Jurkat, Clone E6-1 (cell line): ENCODE measurements at regions not wholly inside any gene's neighbourhood (a gene's known extent, or its start where the extent isn't known, plus 50 kb on each side); places are given as distances from the start of the nearest gene placed in this dataset.

ENCODE experiments used
- DNase-seq: peaks from one replicate; pipeline ENCODE4 v3.0.0-alpha.2; 2011; ENCODE audit warnings: low read depth, low spot score
- H3K4me3 ChIP-seq: 2 replicates; pipeline ENCODE4 v1.5.1; 2011; ENCODE audit warnings: mild to moderate bottlenecking, low read length, control low read depth, moderate library complexity

GRCh38 chrX:22389556-22390179 lies 117.0 kb downstream of the CBLL2 start:
- H3K4me3 ChIP-seq: no peak overlapping the region
- no peak for DNase-seq

- H3K4me3 ChIP-seq: no peak overlapping the region
- no peak for DNase-seq
Observed at GRCh38 chrX:22392133-22392948, 119.6 kb downstream of the CBLL2 start.

- no peak overlapping the region for H3K4me3 ChIP-seq
- DNase-seq: no peak
Observed at GRCh38 chrX:22395372-22395771, 122.7 kb downstream of the CBLL2 start.

GRCh38 chrX:22396408-22396807 lies 123.7 kb downstream of the CBLL2 start:
- no peak overlapping the region for H3K4me3 ChIP-seq
- no peak for DNase-seq

- DNase-seq: no peak
- H3K4me3 ChIP-seq: no peak overlapping the region
Observed at GRCh38 chrX:22397566-22397965, 124.9 kb downstream of the CBLL2 start.

- no peak for DNase-seq
- no peak overlapping the region for H3K4me3 ChIP-seq
Observed at GRCh38 chrX:22399437-22400192, 126.9 kb downstream of the CBLL2 start.

GRCh38 chrX:22404297-22404696 lies 131.6 kb downstream of the CBLL2 start:
- no peak for DNase-seq
- H3K4me3 ChIP-seq: no peak overlapping the region

GRCh38 chrX:22406201-22406737 lies 133.6 kb downstream of the CBLL2 start:
- H3K4me3 ChIP-seq: no peak overlapping the region
- no peak for DNase-seq

- no peak for DNase-seq
- H3K4me3 ChIP-seq: no peak overlapping the region
Observed at GRCh38 chrX:22409418-22409817, 136.7 kb downstream of the CBLL2 start.

- DNase-seq: no peak
- no peak overlapping the region for H3K4me3 ChIP-seq
Observed at GRCh38 chrX:22424122-22424915, 151.6 kb downstream of the CBLL2 start.

- H3K4me3 ChIP-seq: no peak overlapping the region
- no peak for DNase-seq
Observed at GRCh38 chrX:22424919-22425318, 152.2 kb downstream of the CBLL2 start.

GRCh38 chrX:22429704-22430103 lies 157.0 kb downstream of the CBLL2 start:
- H3K4me3 ChIP-seq: no peak overlapping the region
- no peak for DNase-seq

- no peak overlapping the region for H3K4me3 ChIP-seq
Observed at GRCh38 chrX:22430701-22431100, 158.0 kb downstream of the CBLL2 start.

GRCh38 chrX:22433292-22434070 lies 160.8 kb downstream of the CBLL2 start:
- no peak overlapping the region for H3K4me3 ChIP-seq
- DNase-seq: no peak

More at GRCh38 chrX:22430701-22431100, 158.0 kb downstream of the CBLL2 start:
- no peak for DNase-seq

- no peak for DNase-seq
- H3K4me3 ChIP-seq: no peak overlapping the region
Observed at GRCh38 chrX:22445880-22446279, 173.2 kb downstream of the CBLL2 start.

GRCh38 chrX:22462959-22463358 lies 190.2 kb downstream of the CBLL2 start:
- no peak overlapping the region for H3K4me3 ChIP-seq
- DNase-seq: no peak

GRCh38 chrX:22467571-22467970 lies 194.9 kb downstream of the CBLL2 start:
- no peak for DNase-seq

GRCh38 chrX:22481436-22481835 lies 208.7 kb downstream of the CBLL2 start:
- H3K4me3 ChIP-seq: no peak overlapping the region

More at GRCh38 chrX:22467571-22467970, 194.9 kb downstream of the CBLL2 start:
- no peak overlapping the region for H3K4me3 ChIP-seq

More at GRCh38 chrX:22481436-22481835, 208.7 kb downstream of the CBLL2 start:
- DNase-seq: no peak
